OCI-LY7 (cell line): ENCODE measurements at regions not wholly inside any gene's neighbourhood (a gene's known extent, or its start where the extent isn't known, plus 50 kb on each side); places are given as distances from the start of the nearest gene placed in this dataset.

ENCODE experiments used
- BruUV-seq: library from RNA; stranded (reverse); fragments of 400-500 nt; replicated peaks from 2 replicates; lab custom pipeline; 2021; lab: Mats Ljungman, UMichigan
- CTCF ChIA-PET: fragments of 300-600 bp; sonication (Branson Sonifier 250); formaldehyde crosslinking; loops from one replicate; lab custom pipeline; 2022; ENCODE audit warnings: antibody characterized with exemption; ENCODE audit not compliant: unreplicated experiment; lab: Charles Lee
- POLR2A ChIA-PET: fragments of 300-600 bp; sonication (Branson Sonifier 250); formaldehyde crosslinking; loops from one replicate; lab custom pipeline; 2022; ENCODE audit warnings: antibody characterized with exemption; lab: Charles Lee
- DNase-seq: peaks from one replicate; pipeline ENCODE4 v3.0.0-alpha.2; 2015; ENCODE audit warnings: low spot score
- H2AFZ ChIP-seq: fragments of 200-600 bp; sonication (generic), shearing (Covaris generic); 2 replicates; pipeline ENCODE4 v1.6.1; 2014; ENCODE audit warnings: mild to moderate bottlenecking, antibody characterized with exemption, low read length, moderate library complexity
- H3K27ac ChIP-seq: fragments of 200-600 bp; sonication (generic); 2 replicates; pipeline ENCODE4 v1.5.1; 2014; ENCODE audit warnings: mixed run types, low read depth, mild to moderate bottlenecking, moderate library complexity, low read length, inconsistent platforms; ENCODE audit not compliant: poor library complexity, severe bottlenecking
- H3K36me3 ChIP-seq: fragments of 200-600 bp; sonication (generic); 2 replicates; pipeline ENCODE4 v1.6.1; 2014; ENCODE audit warnings: mild to moderate bottlenecking, antibody characterized with exemption, low read length, moderate library complexity, mixed read lengths; ENCODE audit not compliant: insufficient read depth
- H3K4me1 ChIP-seq: fragments of 200-600 bp; sonication (generic); 2 replicates; pipeline ENCODE4 v1.5.1; 2014; ENCODE audit warnings: mild to moderate bottlenecking, low read length; ENCODE audit not compliant: insufficient read depth, poor library complexity, severe bottlenecking
- H3K4me2 ChIP-seq: fragments of 200-600 bp; sonication (generic); 2 replicates; pipeline ENCODE4 v1.6.1; 2014; ENCODE audit warnings: mild to moderate bottlenecking, low read length
- H3K4me3 ChIP-seq: fragments of 200-600 bp; sonication (generic); 2 replicates; pipeline ENCODE4 v1.5.1; 2014; ENCODE audit warnings: mild to moderate bottlenecking, low read depth, low read length; ENCODE audit not compliant: poor library complexity, severe bottlenecking
- H3K79me2 ChIP-seq: fragments of 200-600 bp; sonication (generic); 2 replicates; pipeline ENCODE4 v1.6.1; 2016; ENCODE audit warnings: low read depth, mild to moderate bottlenecking, low read length, moderate library complexity, mixed read lengths; ENCODE audit not compliant: insufficient read depth
- H3K9me2 ChIP-seq: fragments of 200-600 bp; sonication (generic); 2 replicates; pipeline ENCODE4 v1.6.1; 2016; ENCODE audit warnings: mild to moderate bottlenecking, low read length, mixed read lengths; ENCODE audit not compliant: insufficient read depth
- H3K9me3 ChIP-seq: fragments of 200-600 bp; sonication (generic); 2 replicates; pipeline ENCODE4 v1.6.1; 2014; ENCODE audit warnings: mild to moderate bottlenecking, mixed run types, low read length, mixed read lengths
- H4K20me1 ChIP-seq: fragments of 200-600 bp; sonication (generic); 2 replicates; pipeline ENCODE4 v1.6.1; 2014; ENCODE audit warnings: mild to moderate bottlenecking, antibody characterized with exemption, low read length, moderate library complexity, mixed read lengths; ENCODE audit not compliant: insufficient read depth
- EZH2phosphoT487 ChIP-seq: fragments of 200-600 bp; sonication (generic); IDR thresholded peaks from 2 replicates; pipeline ENCODE4 v1.6.1; 2018; ENCODE audit warnings: low read depth, borderline replicate concordance, mild to moderate bottlenecking, mixed run types, antibody characterized with exemption, low read length, moderate library complexity, mixed read lengths
- intact Hi-C: fragments of 100-400 bp; cut with micrococcal nuclease; formaldehyde crosslinking; loops from one replicate; pipeline ENCODE4 v1.10.0; 2022; ENCODE audit not compliant: unreplicated experiment
- TF ChIP-seq, protein P1 (sequence below): fragments of 200-600 bp; sonication (generic); conservative IDR thresholded peaks from 2 replicates; pipeline ENCODE4 v1.5.1; 2014; ENCODE audit warnings: mild to moderate bottlenecking, antibody characterized with exemption, low read length, moderate library complexity, mixed read lengths

DNA sequence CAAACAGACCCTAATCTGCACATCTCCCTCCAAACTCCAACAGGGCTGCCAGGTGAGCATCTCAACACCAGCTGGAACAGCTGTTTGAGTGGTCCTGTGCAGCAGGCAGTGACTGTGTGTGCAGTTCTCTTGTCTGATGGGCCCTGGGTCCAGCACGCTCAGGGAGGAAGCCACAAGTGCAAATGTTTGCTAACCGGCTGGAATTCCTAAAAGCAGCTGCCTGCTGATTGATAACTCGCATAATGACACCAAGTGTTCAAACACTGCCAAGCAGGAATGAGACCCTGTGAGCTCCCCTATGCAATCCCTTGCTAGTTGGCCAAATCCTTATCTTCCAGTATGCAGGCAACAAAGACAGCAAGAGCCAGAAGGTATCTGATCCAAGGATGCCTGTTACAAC is 650.6 kb downstream of the CBLN4 start:
- ChIA-PET CTCF (no interaction called here), POLR2A (no interaction called here)
- Histone ChIP-seq H3K9me2 (no peaks in the 10 kb centered on the region), H3K36me3 (no peaks in the 10 kb centered on the region), H4K20me1 (no peaks in the 10 kb centered on the region), H3K4me3 (no peak overlapping the region), H2AFZ (no peak overlapping the region), H3K4me1 (no peaks in the 10 kb centered on the region), H3K4me2 (no peak overlapping the region), H3K79me2 (no peaks in the 10 kb centered on the region), H3K27ac (no peak overlapping the region), H3K9me3 (no peaks in the 10 kb centered on the region)
- TF ChIP-seq, protein P1, sequence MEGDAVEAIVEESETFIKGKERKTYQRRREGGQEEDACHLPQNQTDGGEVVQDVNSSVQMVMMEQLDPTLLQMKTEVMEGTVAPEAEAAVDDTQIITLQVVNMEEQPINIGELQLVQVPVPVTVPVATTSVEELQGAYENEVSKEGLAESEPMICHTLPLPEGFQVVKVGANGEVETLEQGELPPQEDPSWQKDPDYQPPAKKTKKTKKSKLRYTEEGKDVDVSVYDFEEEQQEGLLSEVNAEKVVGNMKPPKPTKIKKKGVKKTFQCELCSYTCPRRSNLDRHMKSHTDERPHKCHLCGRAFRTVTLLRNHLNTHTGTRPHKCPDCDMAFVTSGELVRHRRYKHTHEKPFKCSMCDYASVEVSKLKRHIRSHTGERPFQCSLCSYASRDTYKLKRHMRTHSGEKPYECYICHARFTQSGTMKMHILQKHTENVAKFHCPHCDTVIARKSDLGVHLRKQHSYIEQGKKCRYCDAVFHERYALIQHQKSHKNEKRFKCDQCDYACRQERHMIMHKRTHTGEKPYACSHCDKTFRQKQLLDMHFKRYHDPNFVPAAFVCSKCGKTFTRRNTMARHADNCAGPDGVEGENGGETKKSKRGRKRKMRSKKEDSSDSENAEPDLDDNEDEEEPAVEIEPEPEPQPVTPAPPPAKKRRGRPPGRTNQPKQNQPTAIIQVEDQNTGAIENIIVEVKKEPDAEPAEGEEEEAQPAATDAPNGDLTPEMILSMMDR = no peak
- no peak for TF ChIP-seq EZH2phosphoT487
- intact Hi-C loops = no loop called here
- no TSS peak for BruUV-seq
- DNase-seq = no peak

DNA sequence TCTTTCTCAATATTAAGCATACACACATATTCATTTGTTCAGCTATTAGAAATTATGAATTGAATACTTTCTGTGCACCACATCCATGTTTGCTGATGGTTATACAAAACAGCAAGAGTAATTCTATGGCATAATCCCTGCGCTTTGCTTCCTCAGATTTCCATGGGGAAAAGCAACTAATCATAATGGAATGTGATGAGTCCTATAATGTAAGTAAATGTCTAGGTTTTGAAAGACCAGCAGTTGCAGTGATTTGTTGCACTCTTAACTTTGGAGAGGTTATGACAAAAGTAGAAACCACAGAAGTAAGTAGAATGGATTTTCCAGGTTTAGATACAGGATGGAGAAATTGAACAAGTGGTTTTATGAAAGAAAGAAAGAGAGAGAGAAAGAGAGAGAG is 652.1 kb downstream of the CBLN4 start:
- H3K79me2 ChIP-seq = no peaks in the 10 kb centered on the region
- DNase-seq = no peak
- POLR2A ChIA-PET = no interaction called here
- H4K20me1 ChIP-seq = no peaks in the 10 kb centered on the region
- no peaks in the 10 kb centered on the region for H3K36me3 ChIP-seq
- H3K4me1 ChIP-seq = no peaks in the 10 kb centered on the region
- H2AFZ ChIP-seq = no peak overlapping the region
- CTCF ChIA-PET = no interaction called here
- TF ChIP-seq, protein P1 = no peak
- TF ChIP-seq EZH2phosphoT487 = no peak
- intact Hi-C loops = no loop called here
- H3K9me3 ChIP-seq = no peaks in the 10 kb centered on the region
- H3K4me2 ChIP-seq = no peak overlapping the region
- no peaks in the 10 kb centered on the region for H3K9me2 ChIP-seq
- H3K4me3 ChIP-seq = no peak overlapping the region
- no peak overlapping the region for H3K27ac ChIP-seq
- no TSS peak for BruUV-seq

DNA sequence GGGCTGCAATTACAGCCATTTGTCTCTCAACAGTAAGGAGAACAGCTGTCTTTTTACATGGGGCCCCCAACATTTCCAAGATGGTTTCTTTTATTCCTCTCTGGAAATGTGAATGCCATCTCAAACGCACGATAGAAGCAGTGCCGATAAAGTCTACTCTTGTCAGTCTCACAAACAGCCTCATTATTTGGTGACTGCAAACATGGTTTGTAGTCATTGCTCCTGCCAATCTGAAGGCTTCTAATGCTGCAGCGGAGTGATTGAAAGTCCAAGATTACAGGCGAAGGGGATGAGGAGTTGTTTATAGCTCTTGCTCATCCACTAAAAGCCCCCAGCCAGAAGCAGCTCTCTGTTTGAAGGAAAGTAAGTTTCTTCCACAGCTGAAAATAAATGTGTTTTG is 657.1 kb downstream of the CBLN4 start:
- no peak for DNase-seq
- ChIA-PET POLR2A (no interaction called here), CTCF (no interaction called here)
- no peak for TF ChIP-seq EZH2phosphoT487
- H2AFZ ChIP-seq = no peak overlapping the region
- no peaks in the 10 kb centered on the region for H3K9me3 ChIP-seq
- no peaks in the 10 kb centered on the region for H4K20me1 ChIP-seq
- intact Hi-C loops = no loop called here
- no peak overlapping the region for H3K4me2 ChIP-seq
- H3K4me3 ChIP-seq = no peak overlapping the region
- no peak overlapping the region for H3K27ac ChIP-seq
- H3K9me2 ChIP-seq = no peaks in the 10 kb centered on the region
- H3K4me1 ChIP-seq = no peaks in the 10 kb centered on the region
- no peaks in the 10 kb centered on the region for H3K79me2 ChIP-seq
- no TSS peak for BruUV-seq
- no peaks in the 10 kb centered on the region for H3K36me3 ChIP-seq
